Nucleus accumbens (tissue), 56 donors: ENCODE measurements at regions not wholly inside any gene's neighbourhood (a gene's known extent, or its start where the extent isn't known, plus 50 kb on each side); places are given as distances from the start of the nearest gene placed in this dataset.

ENCODE experiments used
- DNase-seq, 56 donors: peaks; one replicate each; lab custom pipeline; 2025; lab: John Stamatoyannopoulos, UW

GRCh38 chr7:132672200-132672990 lies 96.1 kb upstream of the PLXNA4 start:
- DNase-seq = no peak

- DNase-seq = no peak
These were observed 90.5 kb upstream of the PLXNA4 start for GRCh38 chr7:132666774-132667172.

- DNase-seq = no peak
These were observed 90.0 kb upstream of the PLXNA4 start for GRCh38 chr7:132666071-132666773.

- no peak for DNase-seq
These were observed 80.8 kb upstream of the PLXNA4 start for GRCh38 chr7:132656846-132657776.

- no peak for DNase-seq
These were observed 80.1 kb upstream of the PLXNA4 start for GRCh38 chr7:132656341-132656740.

- peak in 15 of 56 donors; percentile 1 to 29 (median 5) for DNase-seq
These were observed 79.0 kb upstream of the PLXNA4 start for GRCh38 chr7:132655131-132655727.

- no peak for DNase-seq
These were observed 77.9 kb upstream of the PLXNA4 start for GRCh38 chr7:132654150-132654549.

GRCh38 chr7:132653366-132653930 lies 77.2 kb upstream of the PLXNA4 start:
- peak in 7 of 56 donors; percentile 3 to 32 (median 16) for DNase-seq

- DNase-seq = no peak
These were observed 76.2 kb upstream of the PLXNA4 start for GRCh38 chr7:132652507-132652906.

GRCh38 chr7:132650498-132650897 lies 74.2 kb upstream of the PLXNA4 start:
- DNase-seq = no peak

GRCh38 chr7:132647311-132647710 lies 71.0 kb upstream of the PLXNA4 start:
- DNase-seq = no peak

- no peak for DNase-seq
These were observed 69.8 kb upstream of the PLXNA4 start for GRCh38 chr7:132646052-132646451.

- DNase-seq = no peak
These were observed 67.0 kb upstream of the PLXNA4 start for GRCh38 chr7:132643302-132643701.

- DNase-seq = no peak
These were observed 65.0 kb upstream of the PLXNA4 start for GRCh38 chr7:132641238-132641637.

GRCh38 chr7:132639983-132640382 lies 63.7 kb upstream of the PLXNA4 start:
- DNase-seq = no peak

- DNase-seq = no peak
These were observed 61.7 kb upstream of the PLXNA4 start for GRCh38 chr7:132638000-132638399.

- DNase-seq = no peak
These were observed 60.3 kb upstream of the PLXNA4 start for GRCh38 chr7:132636581-132636980.

- no peak for DNase-seq
These were observed 58.9 kb upstream of the PLXNA4 start for GRCh38 chr7:132635127-132635526.

- no peak for DNase-seq
These were observed 54.6 kb upstream of the PLXNA4 start for GRCh38 chr7:132630834-132631233.
